Left ventricle myocardium inferior (tissue), 1 donor: ENCODE measurements at regions not wholly inside any gene's neighbourhood (a gene's known extent, or its start where the extent isn't known, plus 50 kb on each side); places are given as distances from the start of the nearest gene placed in this dataset.

ENCODE experiments used
- DNase-seq: peaks from one replicate; pipeline ENCODE4 v3.0.0-alpha.2; 2020
- H3K27ac ChIP-seq: fragments of 200-600 bp; replicated peaks from 2 replicates; pipeline ENCODE4 v1.8.0; 2021
- H3K27me3 ChIP-seq: fragments of 200-600 bp; 2 replicates; pipeline ENCODE4 v1.8.0; 2021; ENCODE audit warnings: low read depth
- H3K36me3 ChIP-seq: fragments of 200-600 bp; 2 replicates; pipeline ENCODE4 v1.8.0; 2021
- H3K4me1 ChIP-seq: fragments of 200-600 bp; 2 replicates; pipeline ENCODE4 v1.8.0; 2021
- H3K4me3 ChIP-seq: fragments of 200-600 bp; 2 replicates; pipeline ENCODE4 v1.8.0; 2021; ENCODE audit warnings: mild to moderate bottlenecking, moderate library complexity
- H3K9me3 ChIP-seq: fragments of 200-600 bp; replicated peaks from 2 replicates; pipeline ENCODE4 v1.8.0; 2021
- intact Hi-C: fragments of 100-400 bp; cut with micrococcal nuclease; formaldehyde crosslinking; loops from one replicate; pipeline ENCODE4 v1.11.0; 2022
- TF ChIP-seq, protein P1 (sequence below): fragments of 200-600 bp; IDR thresholded peaks from 2 replicates; pipeline ENCODE4 v1.8.0; 2021; ENCODE audit warnings: antibody characterized with exemption, mild to moderate bottlenecking, borderline replicate concordance
- donor health status: DM: no; HTN: yes; CAD: no; lungs with severe emphysema.

DNA sequence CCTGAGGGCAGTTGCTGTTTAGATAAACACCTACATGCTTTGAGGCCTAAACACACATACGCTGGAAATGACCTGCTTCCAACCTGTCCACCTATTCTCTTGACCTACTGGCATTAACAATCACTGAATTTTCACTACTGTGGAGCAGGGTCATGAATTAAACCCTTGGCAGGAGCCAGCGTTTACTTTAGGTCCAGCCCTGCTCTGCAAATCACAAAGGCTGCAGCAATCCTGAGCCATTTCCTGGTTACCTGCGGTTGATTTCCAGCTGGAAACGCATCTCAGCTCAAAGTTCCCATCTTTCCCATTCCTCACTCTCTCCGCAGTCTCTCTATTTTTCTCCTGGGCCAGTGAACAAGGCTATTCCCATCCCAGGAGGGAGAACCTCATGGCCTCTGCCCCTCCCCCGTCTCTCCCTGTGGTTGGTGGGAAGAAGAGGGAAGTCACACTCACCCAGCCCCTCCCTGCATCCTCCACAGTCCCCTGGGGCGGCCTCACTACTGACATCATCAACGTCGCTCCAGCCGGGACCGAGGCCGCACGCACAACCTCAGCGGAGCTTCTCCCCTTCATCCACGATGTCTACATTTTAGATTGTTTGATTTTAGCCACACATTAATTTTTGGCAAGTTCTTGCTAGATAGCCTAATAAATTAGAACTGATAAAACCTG is 84.5 kb upstream of the SNTG2 start:
- Histone ChIP-seq H3K4me3 (no peak overlapping the region), H3K4me1 (no peaks in the 10 kb centered on the region), H3K27me3 (peaks cover 79% of the 10 kb centered on the region), H3K9me3 (no peaks in the 10 kb centered on the region), H3K36me3 (no peaks in the 10 kb centered on the region), H3K27ac (no peak overlapping the region)
- intact Hi-C loops: no loop called here
- TF ChIP-seq, protein P1, sequence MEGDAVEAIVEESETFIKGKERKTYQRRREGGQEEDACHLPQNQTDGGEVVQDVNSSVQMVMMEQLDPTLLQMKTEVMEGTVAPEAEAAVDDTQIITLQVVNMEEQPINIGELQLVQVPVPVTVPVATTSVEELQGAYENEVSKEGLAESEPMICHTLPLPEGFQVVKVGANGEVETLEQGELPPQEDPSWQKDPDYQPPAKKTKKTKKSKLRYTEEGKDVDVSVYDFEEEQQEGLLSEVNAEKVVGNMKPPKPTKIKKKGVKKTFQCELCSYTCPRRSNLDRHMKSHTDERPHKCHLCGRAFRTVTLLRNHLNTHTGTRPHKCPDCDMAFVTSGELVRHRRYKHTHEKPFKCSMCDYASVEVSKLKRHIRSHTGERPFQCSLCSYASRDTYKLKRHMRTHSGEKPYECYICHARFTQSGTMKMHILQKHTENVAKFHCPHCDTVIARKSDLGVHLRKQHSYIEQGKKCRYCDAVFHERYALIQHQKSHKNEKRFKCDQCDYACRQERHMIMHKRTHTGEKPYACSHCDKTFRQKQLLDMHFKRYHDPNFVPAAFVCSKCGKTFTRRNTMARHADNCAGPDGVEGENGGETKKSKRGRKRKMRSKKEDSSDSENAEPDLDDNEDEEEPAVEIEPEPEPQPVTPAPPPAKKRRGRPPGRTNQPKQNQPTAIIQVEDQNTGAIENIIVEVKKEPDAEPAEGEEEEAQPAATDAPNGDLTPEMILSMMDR: no peak
- peak; percentile 46 for DNase-seq

GRCh38 chr2:864501-865106 is 86.0 kb upstream of the SNTG2 start:
- no peak overlapping the region for H3K27ac ChIP-seq
- TF ChIP-seq, protein P1: no peak
- intact Hi-C loops: no loop called here
- H3K36me3 ChIP-seq: no peaks in the 10 kb centered on the region
- no peak overlapping the region for H3K4me3 ChIP-seq
- no peaks in the 10 kb centered on the region for H3K9me3 ChIP-seq
- H3K4me1 ChIP-seq: no peaks in the 10 kb centered on the region
- peaks cover 75% of the 10 kb centered on the region for H3K27me3 ChIP-seq
- DNase-seq: no peak

- intact Hi-C loops: no loop called here
- Histone ChIP-seq H3K36me3 (no peaks in the 10 kb centered on the region), H3K9me3 (no peaks in the 10 kb centered on the region), H3K27me3 (peaks cover 78% of the 10 kb centered on the region), H3K4me1 (no peaks in the 10 kb centered on the region), H3K4me3 (no peak overlapping the region), H3K27ac (no peak overlapping the region)
- TF ChIP-seq, protein P1: no peak
- no peak for DNase-seq
Observed at GRCh38 chr2:863732-864450, 86.8 kb upstream of the SNTG2 start.

- no peak for DNase-seq
- Histone ChIP-seq H3K9me3 (no peaks in the 10 kb centered on the region), H3K27me3 (peaks cover 81% of the 10 kb centered on the region), H3K27ac (no peak overlapping the region), H3K36me3 (no peaks in the 10 kb centered on the region), H3K4me1 (no peaks in the 10 kb centered on the region), H3K4me3 (no peak overlapping the region)
- TF ChIP-seq, protein P1: no peak
- intact Hi-C loops: no loop called here
Observed at GRCh38 chr2:862731-863466, 87.8 kb upstream of the SNTG2 start.

GRCh38 chr2:862355-862687 is 88.3 kb upstream of the SNTG2 start:
- DNase-seq: no peak
- Histone ChIP-seq H3K4me3 (no peak overlapping the region), H3K27ac (no peak overlapping the region), H3K36me3 (no peaks in the 10 kb centered on the region), H3K9me3 (no peaks in the 10 kb centered on the region), H3K27me3 (peaks cover 80% of the 10 kb centered on the region), H3K4me1 (no peaks in the 10 kb centered on the region)
- TF ChIP-seq, protein P1: no peak
- intact Hi-C loops: no loop called here
